Immature natural killer cell (primary cell): ENCODE measurements at regions not wholly inside any gene's neighbourhood (a gene's known extent, or its start where the extent isn't known, plus 50 kb on each side); places are given as distances from the start of the nearest gene placed in this dataset.
"Not testable (repeated sequence)": the region's sequence is repeated elsewhere in the genome, so short reads cannot be mapped to it uniquely, and the experiment has no call there.

Source experiments
- DNase-seq, 3 donors: peaks; one replicate each; pipeline ENCODE4 v3.0.0; 2022; ENCODE audit warnings: mixed read lengths in 1 of 3
- H3K27ac Mint-ChIP-seq, 6 donors: one replicate each; pipeline ENCODE4 v1.8.0; 2020; ENCODE audit warnings: mixed read lengths in 6 of 6, mild to moderate bottlenecking in 5 of 6, inconsistent platforms in 4 of 6, moderate library complexity in 3 of 6
- H3K27me3 Mint-ChIP-seq, 3 donors: one replicate each; pipeline ENCODE4 v1.8.0; 2020 to 2021; ENCODE audit warnings: low read depth in 3 of 3, mild to moderate bottlenecking in 3 of 3, mixed read lengths in 3 of 3, moderate library complexity in 3 of 3, inconsistent platforms in 1 of 3
- H3K36me3 Mint-ChIP-seq, 3 donors: one replicate each; pipeline ENCODE4 v1.8.0; 2020; ENCODE audit warnings: mixed read lengths in 3 of 3, inconsistent platforms in 2 of 3, mild to moderate bottlenecking in 2 of 3
- H3K4me1 Mint-ChIP-seq, 2 donors: one replicate each; pipeline ENCODE4 v1.8.0; 2020; ENCODE audit warnings: inconsistent platforms in 2 of 2, mild to moderate bottlenecking in 2 of 2, mixed read lengths in 2 of 2, moderate library complexity in 1 of 2
- H3K4me3 Mint-ChIP-seq, 5 donors: one replicate each; pipeline ENCODE4 v1.8.0; 2020; ENCODE audit warnings: mild to moderate bottlenecking in 5 of 5, mixed read lengths in 5 of 5, inconsistent platforms in 3 of 5, moderate library complexity in 3 of 5
- H3K9me3 Mint-ChIP-seq, 6 donors: one replicate each; pipeline ENCODE4 v1.8.0; 2020; ENCODE audit warnings: mild to moderate bottlenecking in 6 of 6, mixed read lengths in 6 of 6, inconsistent platforms in 4 of 6, moderate library complexity in 3 of 6

DNA sequence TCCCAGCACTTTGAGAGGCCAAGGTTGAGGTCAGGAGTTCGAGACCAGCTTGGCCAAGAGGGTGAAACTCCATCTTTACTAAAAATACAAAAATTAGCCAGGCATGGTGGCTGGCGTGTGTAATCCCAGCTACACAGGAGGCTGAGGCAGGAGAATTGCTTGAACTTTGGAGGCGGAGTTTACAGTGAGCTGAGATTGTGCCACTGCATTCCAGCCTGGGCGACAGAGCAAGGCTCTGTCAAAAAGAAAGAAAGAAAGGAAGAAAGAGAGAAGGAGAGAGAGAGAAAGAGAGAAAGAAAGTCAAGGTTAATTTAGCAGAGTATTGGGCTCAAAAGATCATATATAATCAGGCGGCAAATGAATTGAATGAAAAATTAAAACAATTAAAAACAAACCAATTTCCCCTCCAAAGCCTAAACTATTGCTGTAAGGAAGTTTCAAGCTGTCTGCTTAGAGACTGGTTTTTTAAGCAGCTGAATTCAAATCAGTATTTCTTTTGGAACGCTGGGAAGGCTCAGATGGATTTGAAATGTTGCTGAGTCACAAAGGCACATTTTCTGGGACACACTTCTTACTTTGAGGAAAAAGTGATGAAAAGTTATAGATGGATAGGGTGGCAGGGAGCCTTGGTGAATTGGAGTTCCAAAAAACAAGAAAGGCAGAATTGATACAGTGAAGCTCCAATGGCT lies 81.3 kb upstream of the BHLHE40 start:
- Mint-ChIP-seq H3K9me3 (no peaks in the 10 kb centered on the region), H3K27me3 (peaks cover 0 to 7% (median 0%) of the 10 kb centered on the region in 3 donors), H3K4me1 (peaks cover 29 to 44% of the 10 kb centered on the region in 2 donors), H3K27ac (peak overlapping the region in 4 of 6 donors; percentile 78 to 91 (median 88)), H3K4me3 (peak overlapping the region in 1 of 5 donors; percentile 56), H3K36me3 (peaks cover 0 to 3% (median 0%) of the 10 kb centered on the region in 3 donors)
- DNase-seq, result no peak

DNA sequence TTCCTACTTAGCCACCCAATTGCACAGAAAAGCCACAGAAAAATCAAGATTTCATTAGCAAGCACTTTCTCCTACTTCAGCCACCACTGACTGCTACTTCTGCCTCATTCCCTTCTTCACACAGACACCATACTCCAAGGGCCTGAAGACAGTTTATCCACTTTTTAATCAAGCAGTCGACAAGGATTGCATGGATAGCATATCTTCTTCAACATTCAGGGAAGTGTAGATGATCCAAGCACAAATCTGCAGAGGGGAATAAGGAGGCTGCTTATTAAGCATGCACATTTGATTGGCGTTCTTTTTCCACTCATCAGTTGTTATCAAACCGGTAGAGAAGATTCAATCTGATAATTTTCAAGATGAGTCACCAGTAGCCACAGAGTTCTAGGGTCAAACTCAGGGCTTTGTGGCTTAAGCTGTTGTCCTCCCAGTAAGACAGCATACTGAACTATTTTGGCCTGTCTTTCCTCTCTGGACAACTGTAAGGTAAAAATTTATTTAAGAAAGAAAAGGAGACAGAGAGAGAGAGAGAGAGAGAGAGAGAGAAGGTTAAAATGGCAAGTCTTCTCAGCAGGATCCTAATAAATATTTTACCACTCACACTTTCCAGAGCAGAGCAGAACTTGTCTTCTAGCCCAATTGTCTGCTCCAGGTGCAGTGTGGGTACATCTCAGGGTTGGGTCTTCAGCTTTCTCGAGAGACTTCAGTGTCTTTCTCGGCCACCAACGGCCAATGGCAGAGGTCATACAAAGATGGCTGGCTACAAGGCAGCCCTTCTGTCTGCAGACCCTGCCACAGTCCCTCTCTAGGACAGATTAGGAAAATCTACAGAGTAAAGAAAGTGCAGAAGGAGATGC lies 80.6 kb upstream of the BHLHE40 start:
- H3K9me3 Mint-ChIP-seq, result no peaks in the 10 kb centered on the region
- peak overlapping the region; percentile 73 to 91 (median 82) for H3K27ac Mint-ChIP-seq
- H3K36me3 Mint-ChIP-seq, result peaks cover 0 to 3% (median 0%) of the 10 kb centered on the region in 3 donors
- peaks cover 0 to 7% (median 0%) of the 10 kb centered on the region in 3 donors for H3K27me3 Mint-ChIP-seq
- H3K4me3 Mint-ChIP-seq, result peak overlapping the region in 3 of 5 donors; percentile 48 to 56 (median 50)
- DNase-seq, result peak in 1 of 3 donors; percentile 29
- peaks cover 29 to 46% of the 10 kb centered on the region in 2 donors for H3K4me1 Mint-ChIP-seq

DNA sequence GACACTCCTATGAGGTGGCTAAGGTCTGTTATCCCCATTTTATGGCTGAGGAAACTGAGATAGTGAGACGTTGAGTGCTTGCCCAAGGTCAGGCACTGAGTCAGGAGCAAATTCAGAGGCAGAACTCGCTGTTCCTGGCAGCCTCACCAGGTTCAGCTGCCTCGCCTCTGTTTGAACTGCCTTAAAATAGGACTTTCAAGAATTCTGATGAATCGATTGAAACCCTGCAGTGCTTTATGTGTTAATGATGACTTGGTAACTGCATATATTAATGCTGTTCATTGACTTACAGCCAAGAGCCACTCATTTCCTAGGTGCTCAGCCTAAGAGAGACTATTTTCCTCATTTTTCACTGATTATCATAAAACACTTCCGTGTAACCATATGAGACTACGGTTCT lies 79.5 kb upstream of the BHLHE40 start:
- Mint-ChIP-seq H3K27me3 (peaks cover 0 to 5% (median 0%) of the 10 kb centered on the region in 3 donors), H3K27ac (peak overlapping the region in 4 of 6 donors; percentile 77 to 91 (median 84)), H3K36me3 (peaks cover 0 to 3% (median 0%) of the 10 kb centered on the region in 3 donors), H3K9me3 (no peaks in the 10 kb centered on the region), H3K4me1 (peaks cover 38 to 56% of the 10 kb centered on the region in 2 donors), H3K4me3 (no peak overlapping the region)
- no peak for DNase-seq

DNA sequence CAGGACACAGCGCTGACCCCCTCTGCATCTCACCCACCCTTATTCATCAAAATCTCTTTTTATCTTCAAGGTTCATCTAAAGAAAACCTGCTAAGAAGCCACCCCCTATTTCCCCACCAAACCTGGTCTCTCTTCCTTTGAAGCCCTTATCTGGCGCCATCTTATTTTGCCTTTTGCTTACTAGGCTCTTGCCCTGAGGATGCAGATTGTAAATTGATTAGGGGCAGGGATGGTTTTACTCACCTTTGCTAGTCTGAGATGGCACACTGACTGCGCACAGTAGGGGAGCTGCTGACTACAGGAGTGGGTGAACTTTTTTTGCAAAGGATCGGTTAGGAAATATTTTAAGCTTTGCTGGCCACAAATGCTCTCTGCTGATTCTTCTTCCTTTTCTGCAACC lies 78.9 kb upstream of the BHLHE40 start:
- H3K4me3 Mint-ChIP-seq, result peak overlapping the region in 1 of 5 donors; percentile 15
- peaks cover 43 to 57% of the 10 kb centered on the region in 2 donors for H3K4me1 Mint-ChIP-seq
- H3K27ac Mint-ChIP-seq, result peak overlapping the region in 3 of 6 donors; percentile 72 to 91 (median 78)
- no peaks in the 10 kb centered on the region for H3K9me3 Mint-ChIP-seq
- DNase-seq, result no peak
- peaks cover 0 to 3% (median 0%) of the 10 kb centered on the region in 3 donors for H3K36me3 Mint-ChIP-seq
- peaks cover 0 to 5% (median 0%) of the 10 kb centered on the region in 3 donors for H3K27me3 Mint-ChIP-seq

DNA sequence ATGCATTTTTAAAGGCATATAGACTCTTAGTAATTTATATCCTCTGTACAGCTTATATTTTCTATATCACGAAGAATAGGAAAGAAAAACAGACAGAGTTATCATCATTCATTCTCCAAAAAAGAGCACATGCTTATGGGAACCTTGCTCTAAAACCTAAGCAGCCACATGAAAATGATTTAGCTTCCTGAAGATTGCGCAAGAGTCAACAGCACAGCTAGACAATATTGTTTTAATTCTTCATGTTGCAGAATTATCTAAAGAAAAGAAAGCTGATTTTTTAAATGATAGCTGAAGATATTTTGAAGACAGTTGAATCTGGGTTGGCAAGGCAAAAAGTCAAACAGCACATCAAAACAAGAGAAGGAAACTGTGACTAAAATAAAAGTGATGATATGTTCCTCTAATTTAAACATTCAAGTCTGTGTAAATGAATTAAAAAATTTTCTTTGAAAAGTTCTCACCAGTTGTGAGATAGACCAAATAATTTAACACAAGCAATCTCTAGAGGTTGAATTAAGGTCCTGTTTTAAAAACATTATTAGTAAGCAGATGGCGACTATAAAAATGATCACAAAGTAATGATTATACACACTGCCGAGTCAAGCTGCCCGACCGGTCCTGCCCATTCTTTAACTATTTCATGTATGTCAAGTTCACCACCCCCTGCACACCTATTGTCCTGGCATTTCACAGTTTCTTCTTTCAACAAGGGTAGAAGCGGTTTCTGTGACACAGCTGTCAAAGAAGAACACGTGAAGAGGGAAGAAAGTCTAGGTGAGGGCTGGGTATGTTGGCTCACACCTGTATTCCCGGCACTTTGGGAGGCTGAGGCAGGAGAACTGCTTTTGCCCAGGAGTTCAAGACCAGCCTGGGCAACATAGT lies 74.2 kb upstream of the BHLHE40 start:
- Mint-ChIP-seq H3K27me3 (peaks cover 0 to 6% (median 2%) of the 10 kb centered on the region in 3 donors), H3K4me3 (peak overlapping the region; percentile 0 to 78 (median 56)), H3K27ac (peak overlapping the region; percentile 75 to 96 (median 88)), H3K4me1 (peaks cover 64 to 78% of the 10 kb centered on the region in 2 donors), H3K36me3 (no peaks in the 10 kb centered on the region), H3K9me3 (no peaks in the 10 kb centered on the region)
- peak in 1 of 3 donors; percentile 24 for DNase-seq

DNA sequence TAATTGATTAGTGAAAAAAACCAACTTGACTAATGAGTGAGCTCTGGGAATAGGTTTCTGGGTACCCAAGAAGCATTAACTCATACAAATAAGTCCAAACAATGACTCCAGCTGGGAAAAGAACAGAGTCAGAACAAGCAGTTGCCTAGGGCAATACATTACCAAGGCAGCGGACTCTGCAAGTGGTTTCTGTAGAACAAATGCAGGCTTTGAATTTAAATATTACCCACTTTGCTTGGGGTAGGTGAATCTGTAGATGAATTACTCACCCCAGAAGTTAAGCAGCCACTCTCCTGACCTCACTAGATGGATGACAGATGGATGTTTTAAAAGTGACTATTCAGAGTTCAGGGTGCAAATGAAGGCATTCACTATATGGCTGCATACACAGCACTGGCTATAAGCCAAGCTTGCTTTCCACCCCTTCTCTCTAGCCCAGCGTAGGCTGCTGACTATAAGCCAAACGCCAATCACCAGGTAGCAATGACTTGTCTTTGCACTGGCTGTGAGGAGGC lies 73.1 kb upstream of the BHLHE40 start:
- DNase-seq, result peak in 1 of 3 donors; percentile 19
- Mint-ChIP-seq H3K36me3 (no peaks in the 10 kb centered on the region), H3K4me3 (peak overlapping the region in 4 of 5 donors; percentile 21 to 84 (median 78)), H3K4me1 (peaks cover 61 to 70% of the 10 kb centered on the region in 2 donors), H3K9me3 (no peaks in the 10 kb centered on the region), H3K27me3 (peaks cover 0 to 8% (median 2%) of the 10 kb centered on the region in 3 donors), H3K27ac (peak overlapping the region; percentile 79 to 96 (median 92))

DNA sequence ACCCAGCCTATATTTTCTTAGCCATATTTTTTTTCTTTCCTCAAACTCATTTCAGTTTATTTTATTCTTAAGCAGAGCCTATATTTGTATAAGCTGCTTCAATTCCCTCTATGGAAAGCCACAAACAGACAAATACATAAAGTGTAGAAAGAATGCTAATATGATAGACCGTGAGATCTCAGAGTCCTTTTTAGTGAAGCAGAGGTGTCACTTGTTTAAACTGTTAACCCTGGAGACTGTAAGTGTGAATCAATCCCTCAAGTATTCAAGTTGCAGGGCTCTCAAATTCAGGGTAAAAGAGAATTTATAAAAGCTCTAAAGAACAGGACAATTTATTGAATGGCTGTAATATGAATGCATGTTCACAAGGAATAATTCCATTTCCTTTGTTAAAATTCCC lies 72.2 kb upstream of the BHLHE40 start:
- Mint-ChIP-seq H3K36me3 (no peaks in the 10 kb centered on the region), H3K9me3 (no peaks in the 10 kb centered on the region), H3K4me1 (peaks cover 61 to 65% of the 10 kb centered on the region in 2 donors), H3K27ac (peak overlapping the region; percentile 88 to 96 (median 94)), H3K27me3 (peaks cover 0 to 8% (median 2%) of the 10 kb centered on the region in 3 donors), H3K4me3 (peak overlapping the region; percentile 69 to 84 (median 74))
- peak; percentile 29 to 48 (median 39) for DNase-seq

DNA sequence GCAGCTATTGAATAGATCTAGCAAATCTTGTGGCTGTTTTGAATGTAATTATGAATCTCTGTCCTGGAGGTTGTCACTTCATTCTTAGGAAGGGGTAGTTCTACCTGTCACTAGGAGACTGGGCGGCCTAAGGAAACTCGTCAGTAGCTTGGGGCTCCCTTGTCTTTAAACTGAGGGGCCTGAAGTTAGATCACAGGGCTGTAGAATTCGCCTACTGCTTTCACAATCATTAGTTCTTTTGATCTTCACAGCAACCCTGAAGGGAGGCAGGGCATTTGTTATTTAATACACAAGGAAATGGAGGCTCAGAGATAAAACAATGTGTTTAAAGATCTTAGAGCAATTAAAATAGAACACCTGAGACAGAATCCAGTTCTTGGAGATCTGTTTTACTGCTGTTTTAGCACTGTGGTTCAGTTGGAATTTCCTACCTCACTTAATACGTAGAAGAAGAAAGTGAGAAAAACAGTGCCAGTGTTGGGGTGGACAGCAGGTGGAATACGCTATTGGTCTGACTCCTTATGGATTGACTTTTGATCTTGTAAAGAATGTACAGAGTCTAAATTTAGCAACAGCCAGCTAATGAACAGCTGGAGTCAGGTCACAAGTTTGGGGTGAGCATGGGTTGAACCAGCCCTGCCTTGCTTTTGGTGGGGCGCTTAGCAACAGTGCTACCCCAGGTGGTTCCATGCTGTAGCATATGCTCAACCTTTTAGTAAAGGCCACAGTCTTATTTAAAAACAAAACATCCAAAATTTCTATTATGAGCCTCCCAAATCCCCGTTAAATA lies 71.4 kb upstream of the BHLHE40 start:
- peak in 2 of 3 donors; percentile 34 to 47 for DNase-seq
- H3K27ac Mint-ChIP-seq, result peak overlapping the region; percentile 88 to 96 (median 94)

DNA sequence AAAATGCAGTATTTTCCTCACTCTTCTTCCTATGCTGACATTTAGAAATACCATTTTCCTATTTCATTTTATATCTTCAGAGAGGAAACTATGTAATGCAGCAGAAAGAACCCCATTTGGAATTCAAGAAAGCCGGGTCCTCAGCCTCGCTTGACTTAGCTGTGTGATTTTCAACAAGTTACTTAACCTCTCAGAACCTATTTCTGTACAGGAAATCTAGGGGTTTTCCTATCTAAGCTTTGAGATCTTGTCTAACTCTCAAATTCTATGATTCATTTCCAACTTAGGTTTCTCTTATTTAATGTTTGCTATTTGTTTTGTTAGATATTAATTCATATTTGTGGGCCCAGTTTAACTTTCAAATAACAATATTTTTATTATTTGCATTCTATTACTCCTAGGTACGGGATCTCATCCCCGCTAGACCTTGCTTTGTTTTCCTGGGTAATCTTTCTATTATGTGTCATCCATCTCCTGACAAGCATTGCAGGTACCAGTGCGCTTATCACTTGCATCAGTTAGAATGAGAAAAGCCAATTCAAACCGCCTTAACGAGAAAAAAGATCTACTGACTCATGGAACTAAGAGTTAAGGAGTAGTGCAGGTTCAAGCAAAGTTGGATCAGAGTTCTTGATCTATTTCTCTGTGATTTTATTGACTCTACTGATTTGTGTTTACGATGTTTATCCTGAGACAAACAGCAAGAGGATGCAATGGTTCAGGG lies 70.6 kb upstream of the BHLHE40 start:
- peak overlapping the region; percentile 88 to 96 (median 94) for H3K27ac Mint-ChIP-seq
- peaks cover 0 to 8% (median 0%) of the 10 kb centered on the region in 3 donors for H3K27me3 Mint-ChIP-seq
- H3K36me3 Mint-ChIP-seq, result no peaks in the 10 kb centered on the region
- peak overlapping the region; percentile 50 to 84 (median 69) for H3K4me3 Mint-ChIP-seq
- H3K9me3 Mint-ChIP-seq, result peaks cover 0 to 2% (median 0%) of the 10 kb centered on the region in 6 donors
- H3K4me1 Mint-ChIP-seq, result peaks cover 61 to 63% of the 10 kb centered on the region in 2 donors
- DNase-seq, result peak in 1 of 3 donors; percentile 20

More for the DNA sequence above, 71.4 kb upstream of the BHLHE40 start:
- H3K27me3 Mint-ChIP-seq, result peaks cover 0 to 8% (median 0%) of the 10 kb centered on the region in 3 donors
- H3K9me3 Mint-ChIP-seq, result no peaks in the 10 kb centered on the region
- peak overlapping the region; percentile 69 to 84 (median 74) for H3K4me3 Mint-ChIP-seq
- H3K36me3 Mint-ChIP-seq, result no peaks in the 10 kb centered on the region
- H3K4me1 Mint-ChIP-seq, result peaks cover 61 to 63% of the 10 kb centered on the region in 2 donors

DNA sequence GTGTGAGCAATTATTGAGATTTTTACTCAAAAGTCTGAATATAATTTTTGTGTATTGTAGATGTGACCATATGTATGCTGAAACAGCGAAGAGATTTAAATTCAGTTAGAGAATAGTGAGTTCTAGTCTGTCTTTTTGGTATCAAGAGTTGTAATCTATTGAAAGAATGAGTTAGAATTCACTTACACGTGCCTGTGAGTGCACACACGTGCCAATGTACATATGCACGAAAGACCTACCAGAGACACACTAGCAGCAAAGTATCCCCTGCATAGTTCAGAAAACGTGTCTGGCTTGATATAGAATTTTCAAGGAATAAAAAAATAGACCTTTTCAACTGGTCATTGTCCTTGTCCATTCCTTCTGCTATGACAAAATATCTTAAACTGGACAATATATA lies 64.8 kb upstream of the BHLHE40 start:
- no peak overlapping the region for H3K27ac Mint-ChIP-seq
- no peak for DNase-seq
- H3K4me3 Mint-ChIP-seq, result no peak overlapping the region
- H3K4me1 Mint-ChIP-seq, result peaks cover 4 to 5% of the 10 kb centered on the region in 2 donors
- peaks cover 0 to 2% (median 0%) of the 10 kb centered on the region in 6 donors for H3K9me3 Mint-ChIP-seq
- peaks cover 0 to 3% (median 0%) of the 10 kb centered on the region in 3 donors for H3K27me3 Mint-ChIP-seq
- H3K36me3 Mint-ChIP-seq, result peaks cover 0 to 3% (median 0%) of the 10 kb centered on the region in 3 donors

DNA sequence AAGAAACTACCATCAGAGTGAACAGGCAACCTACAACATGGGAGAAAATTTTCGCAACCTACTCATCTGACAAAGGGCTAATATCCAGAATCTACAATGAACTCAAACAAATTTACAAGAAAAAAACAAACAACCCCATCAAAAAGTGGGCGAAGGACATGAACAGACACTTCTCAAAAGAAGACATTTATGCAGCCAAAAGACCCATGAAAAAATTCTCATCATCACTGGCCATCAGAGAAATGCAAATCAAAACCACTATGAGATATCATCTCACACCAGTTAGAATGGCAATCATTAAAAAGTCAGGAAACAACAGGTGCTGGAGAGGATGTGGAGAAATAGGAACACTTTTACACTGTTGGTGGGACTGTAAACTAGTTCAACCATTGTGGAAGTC lies 57.6 kb upstream of the BHLHE40 start:
- not testable (repeated sequence) for H3K36me3 Mint-ChIP-seq, DNase-seq, H3K4me3 Mint-ChIP-seq, H3K9me3 Mint-ChIP-seq, H3K4me1 Mint-ChIP-seq, H3K27me3 Mint-ChIP-seq, H3K27ac Mint-ChIP-seq
